GM06990 (cell line): ENCODE measurements at regions not wholly inside any gene's neighbourhood (a gene's known extent, or its start where the extent isn't known, plus 50 kb on each side); places are given as distances from the start of the nearest gene placed in this dataset.

Experiments used
- DNase-seq: peaks from one replicate; pipeline ENCODE4 v3.0.0-alpha.2; 2011; ENCODE audit not compliant: insufficient read length; ENCODE audit errors: extremely low read depth
- H3K27me3 ChIP-seq: replicated peaks from 2 replicates; pipeline ENCODE4 v1.6.0; 2011; ENCODE audit warnings: low read length; ENCODE audit not compliant: control insufficient read depth, insufficient read depth
- H3K36me3 ChIP-seq: 2 replicates; pipeline ENCODE4 v1.5.1; 2011; ENCODE audit warnings: low read length; ENCODE audit not compliant: control insufficient read depth, insufficient read depth
- H3K4me3 ChIP-seq: replicated peaks from 2 replicates; pipeline ENCODE4 v1.5.1; 2011; ENCODE audit warnings: low read depth, mild to moderate bottlenecking, control low read depth, low read length
- CTCF ChIP-seq: IDR thresholded peaks from 2 replicates; pipeline ENCODE4 v1.5.1; 2011; ENCODE audit warnings: low read length, control low read depth, mild to moderate bottlenecking, inconsistent platforms; ENCODE audit not compliant: insufficient read depth, poor library complexity, severe bottlenecking

- Histone ChIP-seq H3K36me3 (no peaks in the 10 kb centered on the region), H3K27me3 (no peaks in the 10 kb centered on the region; the same call in 1 of the 2 replicates), H3K4me3 (no peak overlapping the region)
- DNase-seq = no peak
- no peak for TF ChIP-seq CTCF
These were observed 194.8 kb upstream of the RASGEF1B start for GRCh38 chr4:81666491-81666890.

- no peak for TF ChIP-seq CTCF
- no peak for DNase-seq
- Histone ChIP-seq H3K4me3 (no peak overlapping the region), H3K27me3 (no peaks in the 10 kb centered on the region; the same call in 1 of the 2 replicates), H3K36me3 (no peaks in the 10 kb centered on the region)
These were observed 193.9 kb upstream of the RASGEF1B start for GRCh38 chr4:81665649-81666048.

GRCh38 chr4:81665045-81665444, 193.3 kb upstream of the RASGEF1B start:
- TF ChIP-seq CTCF = no peak
- no peaks in the 10 kb centered on the region for H3K36me3 ChIP-seq
- no peak overlapping the region for H3K4me3 ChIP-seq
- DNase-seq = no peak
- H3K27me3 ChIP-seq = no peaks in the 10 kb centered on the region; the same call in 1 of the 2 replicates

GRCh38 chr4:81664079-81664478, 192.4 kb upstream of the RASGEF1B start:
- no peaks in the 10 kb centered on the region for H3K36me3 ChIP-seq
- no peak for DNase-seq
- no peak for TF ChIP-seq CTCF

GRCh38 chr4:81663368-81663767, 191.7 kb upstream of the RASGEF1B start:
- Histone ChIP-seq H3K4me3 (no peak overlapping the region), H3K36me3 (no peaks in the 10 kb centered on the region), H3K27me3 (no peaks in the 10 kb centered on the region; the same call in 1 of the 2 replicates)
- no peak for TF ChIP-seq CTCF
- no peak for DNase-seq

More at GRCh38 chr4:81664079-81664478, 192.4 kb upstream of the RASGEF1B start:
- H3K4me3 ChIP-seq = no peak overlapping the region
- no peaks in the 10 kb centered on the region; the same call in 1 of the 2 replicates for H3K27me3 ChIP-seq

GRCh38 chr4:81659051-81659450, 187.3 kb upstream of the RASGEF1B start:
- no peak for TF ChIP-seq CTCF
- Histone ChIP-seq H3K4me3 (no peak overlapping the region), H3K27me3 (no peaks in the 10 kb centered on the region), H3K36me3 (no peaks in the 10 kb centered on the region)
- no peak for DNase-seq
